Ovary (tissue), 3 donors: ENCODE measurements at regions not wholly inside any gene's neighbourhood (a gene's known extent, or its start where the extent isn't known, plus 50 kb on each side); places are given as distances from the start of the nearest gene placed in this dataset.
"Not testable (repeated sequence)": the region's sequence is repeated elsewhere in the genome, so short reads cannot be mapped to it uniquely, and the experiment has no call there.

Experiments
- CTCF ChIP-seq, 3 donors: fragments of 450-650 bp in 2 of 3; fragments of 200-600 bp in 1 of 3; IDR thresholded peaks; one replicate each; pipeline versions ENCODE4 v1.5.1 to v1.8.0; 2016 to 2022; ENCODE audit warnings: antibody characterized with exemption in 3 of 3, mild to moderate bottlenecking in 1 of 3
- EP300 ChIP-seq: sonication (generic); formaldehyde crosslinking; IDR thresholded peaks from one replicate; pipeline ENCODE4 v1.6.1; 2017; ENCODE audit warnings: antibody characterized with exemption
- POLR2A ChIP-seq: fragments of 450-650 bp; IDR thresholded peaks from one replicate; pipeline ENCODE4 v1.6.1; 2017; ENCODE audit warnings: antibody characterized with exemption, mild to moderate bottlenecking, moderate library complexity
- donor health status: DM: no; HTN: no; CAD: no.

GRCh38 chr9:64020696-64021491 lies 1264.1 kb downstream of the FOXD4L5 start:
- not testable (repeated sequence) for TF ChIP-seq CTCF (IDR thresholded peaks at IDR 0.05); POLR2A; EP300
